OCI-LY1 (cell line): ENCODE measurements at regions not wholly inside any gene's neighbourhood (a gene's known extent, or its start where the extent isn't known, plus 50 kb on each side); places are given as distances from the start of the nearest gene placed in this dataset.

Experiments used
- H2AFZ ChIP-seq: fragments of 200-600 bp; sonication (generic), shearing (Covaris generic); 2 replicates; pipeline ENCODE4 v1.6.0; 2014; ENCODE audit warnings: antibody characterized with exemption, mild to moderate bottlenecking, low read length
- H3F3A ChIP-seq: fragments of 200-600 bp; sonication (generic), shearing (Covaris generic); 2 replicates; pipeline ENCODE4 v1.6.0; 2014; ENCODE audit warnings: mild to moderate bottlenecking, antibody characterized with exemption, low read length, moderate library complexity; ENCODE audit not compliant: insufficient read depth
- H3K27ac ChIP-seq: fragments of 200-600 bp; sonication (generic); 2 replicates; pipeline ENCODE4 v1.5.1; 2014; ENCODE audit warnings: low read length, mixed run types, mild to moderate bottlenecking, low read depth; ENCODE audit not compliant: poor library complexity, severe bottlenecking
- H3K27me3 ChIP-seq: fragments of 200-600 bp; sonication (generic); 2 replicates; pipeline ENCODE4 v1.6.0; 2014; ENCODE audit warnings: antibody characterized with exemption, mild to moderate bottlenecking, low read length, moderate library complexity; ENCODE audit not compliant: insufficient read depth
- H3K36me3 ChIP-seq: fragments of 200-600 bp; sonication (generic); 2 replicates; pipeline ENCODE4 v1.6.1; 2014; ENCODE audit warnings: mild to moderate bottlenecking, antibody characterized with exemption, low read length, moderate library complexity, mixed read lengths; ENCODE audit not compliant: insufficient read depth
- H3K4me1 ChIP-seq: fragments of 200-600 bp; sonication (generic); 2 replicates; pipeline ENCODE4 v1.5.1; 2014; ENCODE audit warnings: mild to moderate bottlenecking, low read length, moderate library complexity; ENCODE audit not compliant: insufficient read depth, severe bottlenecking
- H3K4me2 ChIP-seq: fragments of 200-600 bp; sonication (generic), shearing (Covaris generic); 2 replicates; pipeline ENCODE4 v1.6.1; 2014; ENCODE audit warnings: low read length
- H3K4me3 ChIP-seq: fragments of 200-600 bp; sonication (generic); 2 replicates; pipeline ENCODE4 v1.5.1; 2014; ENCODE audit warnings: low read length, low read depth, mild to moderate bottlenecking, mixed read lengths; ENCODE audit not compliant: poor library complexity, severe bottlenecking
- H3K79me2 ChIP-seq: fragments of 200-600 bp; shearing (Covaris generic); 2 replicates; pipeline ENCODE4 v1.6.1; 2016; ENCODE audit warnings: mixed run types, low read length, mixed read lengths; ENCODE audit not compliant: insufficient read depth
- H3K9ac ChIP-seq: fragments of 200-600 bp; sonication (generic), shearing (Covaris generic); 2 replicates; pipeline ENCODE4 v1.6.1; 2014; ENCODE audit warnings: mild to moderate bottlenecking, low read length, mixed read lengths
- H3K9me2 ChIP-seq: fragments of 200-600 bp; sonication (generic), shearing (Covaris generic); 2 replicates; pipeline ENCODE4 v1.6.1; 2014; ENCODE audit warnings: low read depth, mild to moderate bottlenecking, low read length, mixed read lengths
- H3K9me3 ChIP-seq: fragments of 200-600 bp; shearing (Covaris generic); 2 replicates; pipeline ENCODE4 v1.6.1; 2014; ENCODE audit warnings: low read length, mixed read lengths
- H4K20me1 ChIP-seq: fragments of 200-600 bp; sonication (generic), shearing (Covaris generic); 2 replicates; pipeline ENCODE4 v1.6.0; 2016; ENCODE audit warnings: mild to moderate bottlenecking, low read length; ENCODE audit not compliant: insufficient read depth
- EZH2 ChIP-seq: fragments of 200-600 bp; sonication (generic), shearing (Covaris generic); IDR thresholded peaks from 2 replicates; pipeline ENCODE4 v1.8.0; 2017; ENCODE audit warnings: borderline replicate concordance, mixed run types, mild to moderate bottlenecking, antibody characterized with exemption, low read length, moderate library complexity, mixed read lengths
- TF ChIP-seq, protein P1 (sequence below): fragments of 200-600 bp; sonication (generic), shearing (Covaris generic); IDR thresholded peaks from 2 replicates; pipeline ENCODE4 v1.5.1; 2017; ENCODE audit warnings: mild to moderate bottlenecking, antibody characterized with exemption, low read length, moderate library complexity, mixed read lengths

DNA sequence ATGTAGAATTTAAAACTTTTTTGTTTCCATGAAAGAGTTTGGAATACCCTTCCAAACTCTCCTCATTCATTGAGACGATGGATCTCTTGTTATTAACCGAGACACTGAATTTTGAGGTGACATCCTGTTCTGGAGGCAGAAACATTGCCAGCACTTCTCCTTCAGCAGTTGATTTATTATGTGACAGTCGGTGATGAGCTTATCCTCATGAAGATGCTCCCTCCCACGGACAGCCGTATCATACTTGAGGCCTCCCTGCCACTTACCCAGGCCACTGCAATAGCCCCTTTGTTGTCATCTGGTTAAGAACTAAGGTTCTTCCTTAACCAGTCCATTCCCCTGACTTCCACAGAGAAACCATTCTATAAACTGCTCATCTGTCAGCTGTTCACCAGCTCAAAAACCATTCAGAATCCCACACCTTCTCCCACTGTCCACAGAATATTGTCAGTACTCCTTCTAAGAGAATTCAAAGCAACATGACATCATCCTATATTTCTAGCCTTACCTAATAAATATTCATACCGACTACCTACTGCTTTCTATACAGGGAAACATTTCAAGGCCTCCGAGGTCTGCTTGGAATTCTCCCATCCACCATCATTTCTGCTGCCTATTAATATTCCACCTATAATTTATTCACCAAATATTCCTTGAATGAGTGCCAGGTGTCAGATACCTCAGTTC is 139.0 kb upstream of the TRIB2 start:
- Histone ChIP-seq H3K27me3 (no peaks in the 10 kb centered on the region), H3K79me2 (no peaks in the 10 kb centered on the region), H3F3A (no peaks in the 10 kb centered on the region), H3K9me3 (no peaks in the 10 kb centered on the region), H4K20me1 (no peaks in the 10 kb centered on the region), H3K27ac (no peak overlapping the region), H3K4me2 (no peak overlapping the region), H3K4me1 (no peaks in the 10 kb centered on the region), H3K36me3 (no peaks in the 10 kb centered on the region), H3K9ac (no peak overlapping the region), H2AFZ (no peak overlapping the region), H3K9me2 (no peaks in the 10 kb centered on the region), H3K4me3 (no peak overlapping the region)
- TF ChIP-seq, protein P1, sequence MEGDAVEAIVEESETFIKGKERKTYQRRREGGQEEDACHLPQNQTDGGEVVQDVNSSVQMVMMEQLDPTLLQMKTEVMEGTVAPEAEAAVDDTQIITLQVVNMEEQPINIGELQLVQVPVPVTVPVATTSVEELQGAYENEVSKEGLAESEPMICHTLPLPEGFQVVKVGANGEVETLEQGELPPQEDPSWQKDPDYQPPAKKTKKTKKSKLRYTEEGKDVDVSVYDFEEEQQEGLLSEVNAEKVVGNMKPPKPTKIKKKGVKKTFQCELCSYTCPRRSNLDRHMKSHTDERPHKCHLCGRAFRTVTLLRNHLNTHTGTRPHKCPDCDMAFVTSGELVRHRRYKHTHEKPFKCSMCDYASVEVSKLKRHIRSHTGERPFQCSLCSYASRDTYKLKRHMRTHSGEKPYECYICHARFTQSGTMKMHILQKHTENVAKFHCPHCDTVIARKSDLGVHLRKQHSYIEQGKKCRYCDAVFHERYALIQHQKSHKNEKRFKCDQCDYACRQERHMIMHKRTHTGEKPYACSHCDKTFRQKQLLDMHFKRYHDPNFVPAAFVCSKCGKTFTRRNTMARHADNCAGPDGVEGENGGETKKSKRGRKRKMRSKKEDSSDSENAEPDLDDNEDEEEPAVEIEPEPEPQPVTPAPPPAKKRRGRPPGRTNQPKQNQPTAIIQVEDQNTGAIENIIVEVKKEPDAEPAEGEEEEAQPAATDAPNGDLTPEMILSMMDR: no peak
- TF ChIP-seq EZH2: no peak

DNA sequence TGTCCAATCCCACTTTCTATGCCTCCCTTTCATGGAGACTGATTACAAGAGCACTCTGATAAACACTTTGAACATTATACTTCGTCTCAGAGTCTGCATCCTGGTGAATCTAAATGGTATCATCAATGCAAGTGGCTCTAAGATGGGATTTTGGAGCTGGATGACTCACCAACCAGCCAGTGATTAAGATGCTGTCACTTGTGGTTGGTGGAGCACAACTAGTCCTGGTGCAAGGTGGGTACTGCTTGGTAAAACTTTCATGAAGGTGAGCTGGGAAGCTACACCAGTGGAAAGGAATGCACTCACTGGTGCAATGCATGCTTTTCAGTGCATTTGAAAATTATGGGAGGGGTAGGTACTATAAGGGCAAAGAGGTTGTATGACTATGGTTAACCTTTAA is 137.7 kb upstream of the TRIB2 start:
- no peak overlapping the region for H3K9ac ChIP-seq
- H2AFZ ChIP-seq: no peak overlapping the region
- H3K27me3 ChIP-seq: no peaks in the 10 kb centered on the region
- no peaks in the 10 kb centered on the region for H4K20me1 ChIP-seq
- no peak overlapping the region for H3K4me2 ChIP-seq
- no peaks in the 10 kb centered on the region for H3K36me3 ChIP-seq
- H3F3A ChIP-seq: no peaks in the 10 kb centered on the region
- no peaks in the 10 kb centered on the region for H3K79me2 ChIP-seq
- no peaks in the 10 kb centered on the region for H3K9me2 ChIP-seq
- TF ChIP-seq, protein P1: no peak
- no peak for TF ChIP-seq EZH2
- no peaks in the 10 kb centered on the region for H3K9me3 ChIP-seq
- H3K27ac ChIP-seq: no peak overlapping the region
- no peak overlapping the region for H3K4me3 ChIP-seq
- H3K4me1 ChIP-seq: no peaks in the 10 kb centered on the region

DNA sequence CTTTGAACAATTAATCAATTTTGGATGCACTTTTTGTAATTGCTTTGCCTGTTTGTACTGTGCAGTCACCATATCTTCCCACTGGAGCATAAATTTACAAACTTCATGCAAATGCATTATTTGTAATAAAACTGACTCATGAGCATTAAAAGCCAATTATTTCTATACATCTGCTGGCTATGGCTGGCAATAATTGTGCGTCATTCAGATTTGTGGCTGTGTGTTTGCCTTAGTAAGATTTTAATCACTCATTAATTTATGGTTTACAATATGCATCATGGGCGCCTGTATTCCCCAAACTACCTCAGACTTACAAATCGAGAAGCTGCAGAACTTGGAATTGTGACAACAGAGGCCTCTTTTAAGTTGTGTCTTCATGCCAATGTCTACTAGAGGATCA is 132.4 kb upstream of the TRIB2 start:
- no peaks in the 10 kb centered on the region for H4K20me1 ChIP-seq
- H3K4me2 ChIP-seq: no peak overlapping the region
- no peaks in the 10 kb centered on the region for H3K36me3 ChIP-seq
- no peak overlapping the region for H3K9ac ChIP-seq
- H3K4me1 ChIP-seq: peaks cover 25% of the 10 kb centered on the region
- no peaks in the 10 kb centered on the region for H3F3A ChIP-seq
- H3K27me3 ChIP-seq: no peaks in the 10 kb centered on the region
- TF ChIP-seq, protein P1: no peak
- TF ChIP-seq EZH2: no peak
- no peaks in the 10 kb centered on the region for H3K79me2 ChIP-seq
- H3K9me3 ChIP-seq: no peaks in the 10 kb centered on the region
- no peaks in the 10 kb centered on the region for H3K9me2 ChIP-seq
- no peak overlapping the region for H3K27ac ChIP-seq
- no peak overlapping the region for H2AFZ ChIP-seq
- H3K4me3 ChIP-seq: no peak overlapping the region
